Kidney (tissue), 13 donors: ENCODE measurements at regions not wholly inside any gene's neighbourhood (a gene's known extent, or its start where the extent isn't known, plus 50 kb on each side); places are given as distances from the start of the nearest gene placed in this dataset.
"Not testable (repeated sequence)": the region's sequence is repeated elsewhere in the genome, so short reads cannot be mapped to it uniquely, and the experiment has no call there.

ENCODE experiments used
- DNase-seq, 5 donors: peaks; one replicate each; pipeline ENCODE4 v3.0.0-alpha.2; 2013 to 2020
- FAIRE-seq: peaks from 2 replicates; lab custom pipeline; 2012; peaks lifted over from hg19 to GRCh38; lab: Jason Lieb, UNC
- H3K27ac ChIP-seq, 2 donors: one replicate each; pipeline ENCODE4 v1.7.0; 2013; ENCODE audit warnings: low read depth in 2 of 2, low read length in 2 of 2, inconsistent platforms in 1 of 2
- H3K27me3 ChIP-seq: one replicate; pipeline ENCODE4 v1.7.1; 2013; ENCODE audit warnings: low read length, inconsistent platforms; ENCODE audit not compliant: control insufficient read depth, insufficient read depth
- H3K36me3 ChIP-seq, 3 donors: one replicate each; pipeline versions ENCODE4 v1.7.0 to v1.7.1; 2013; ENCODE audit warnings: low read length in 3 of 3, control low read depth in 1 of 3, inconsistent platforms in 1 of 3; ENCODE audit not compliant: insufficient read depth in 3 of 3, control insufficient read depth in 2 of 3
- H3K4me1 ChIP-seq, 3 donors: one replicate each; pipeline versions ENCODE4 v1.7.0 to v1.7.1; 2013; ENCODE audit warnings: low read length in 3 of 3, inconsistent platforms in 1 of 3, low read depth in 1 of 3; ENCODE audit not compliant: control insufficient read depth in 2 of 3, insufficient read depth in 2 of 3
- H3K4me3 ChIP-seq, 3 donors: one replicate each; pipeline versions ENCODE4 v1.7.0 to v1.8.1; 2013; ENCODE audit warnings: low read length in 3 of 3, control low read depth in 1 of 3, inconsistent platforms in 1 of 3
- H3K9ac ChIP-seq, 3 donors: one replicate each; pipeline versions ENCODE4 v1.7.0 to v1.7.1; 2013; ENCODE audit warnings: low read length in 3 of 3, control low read depth in 1 of 3, inconsistent platforms in 1 of 3
- H3K9me3 ChIP-seq, 3 donors: one replicate each; pipeline versions ENCODE4 v1.7.0 to v1.7.1; 2013; ENCODE audit warnings: low read length in 3 of 3, control low read depth in 1 of 3, inconsistent platforms in 1 of 3; ENCODE audit not compliant: control insufficient read depth in 2 of 3, insufficient read depth in 1 of 3
- intact Hi-C: fragments of 100-400 bp; cut with DNase I; formaldehyde crosslinking; loops from one replicate; pipeline ENCODE4 v1.11.1; 2022
- TF ChIP-seq, protein P1 (sequence below): IDR thresholded peaks from 3 replicates; pipeline ENCODE4 v1.5.1; 2012; ENCODE audit warnings: mild to moderate bottlenecking, moderate library complexity, borderline replicate concordance; ENCODE audit not compliant: insufficient read depth; ENCODE audit errors: extremely low read depth
- donor health status: control.
- donor health status: control.
- donor health status: control.
- donor health status: control.
- donor health status: control.
- donor health status: DM: yes; HTN: yes; CAD: no.
- donor health status: Normal renal cell carcinoma (clear cell type).

- TF ChIP-seq, protein P1, sequence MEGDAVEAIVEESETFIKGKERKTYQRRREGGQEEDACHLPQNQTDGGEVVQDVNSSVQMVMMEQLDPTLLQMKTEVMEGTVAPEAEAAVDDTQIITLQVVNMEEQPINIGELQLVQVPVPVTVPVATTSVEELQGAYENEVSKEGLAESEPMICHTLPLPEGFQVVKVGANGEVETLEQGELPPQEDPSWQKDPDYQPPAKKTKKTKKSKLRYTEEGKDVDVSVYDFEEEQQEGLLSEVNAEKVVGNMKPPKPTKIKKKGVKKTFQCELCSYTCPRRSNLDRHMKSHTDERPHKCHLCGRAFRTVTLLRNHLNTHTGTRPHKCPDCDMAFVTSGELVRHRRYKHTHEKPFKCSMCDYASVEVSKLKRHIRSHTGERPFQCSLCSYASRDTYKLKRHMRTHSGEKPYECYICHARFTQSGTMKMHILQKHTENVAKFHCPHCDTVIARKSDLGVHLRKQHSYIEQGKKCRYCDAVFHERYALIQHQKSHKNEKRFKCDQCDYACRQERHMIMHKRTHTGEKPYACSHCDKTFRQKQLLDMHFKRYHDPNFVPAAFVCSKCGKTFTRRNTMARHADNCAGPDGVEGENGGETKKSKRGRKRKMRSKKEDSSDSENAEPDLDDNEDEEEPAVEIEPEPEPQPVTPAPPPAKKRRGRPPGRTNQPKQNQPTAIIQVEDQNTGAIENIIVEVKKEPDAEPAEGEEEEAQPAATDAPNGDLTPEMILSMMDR: no peak
These were observed 150.5 kb upstream of the FOXD4L5 start for GRCh38 chr9:65435464-65435863.

GRCh38 chr9:65432722-65433323 lies 147.8 kb upstream of the FOXD4L5 start:
- Histone ChIP-seq H3K4me3 (no peak overlapping the region), H3K27ac (no peak overlapping the region), H3K27me3 (no peaks in the 10 kb centered on the region), H3K9me3 (peaks cover 0 to 10% (median 0%) of the 10 kb centered on the region in 3 donors), H3K4me1 (no peaks in the 10 kb centered on the region), H3K9ac (no peak overlapping the region), H3K36me3 (no peaks in the 10 kb centered on the region)
- DNase-seq (no peak), FAIRE-seq (no peak)
- intact Hi-C loops: no loop called here
- TF ChIP-seq, protein P1: no peak

More at GRCh38 chr9:65435464-65435863, 150.5 kb upstream of the FOXD4L5 start:
- intact Hi-C loops: no loop called here
- Histone ChIP-seq H3K9me3 (peaks cover 0 to 10% (median 0%) of the 10 kb centered on the region in 3 donors), H3K4me1 (no peaks in the 10 kb centered on the region), H3K27ac (no peak overlapping the region), H3K9ac (no peak overlapping the region), H3K36me3 (no peaks in the 10 kb centered on the region), H3K27me3 (no peaks in the 10 kb centered on the region), H3K4me3 (no peak overlapping the region)
- DNase-seq: no peak
- no peak for FAIRE-seq

DNA sequence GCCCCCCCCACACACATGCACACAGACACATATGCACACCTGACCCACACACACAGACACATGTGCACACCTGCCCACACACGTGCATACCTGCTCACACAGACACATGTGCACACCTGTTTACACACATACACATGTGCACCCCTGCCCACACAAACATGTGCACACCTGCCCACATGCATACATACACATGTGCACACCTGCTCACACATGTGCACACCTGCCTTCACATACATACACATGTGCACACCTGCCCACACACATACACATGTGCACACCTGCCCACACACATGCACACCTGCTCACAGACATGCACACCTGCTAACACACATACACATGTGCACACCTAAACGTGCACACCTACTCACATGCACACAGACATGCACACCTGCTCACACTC lies 147.0 kb upstream of the FOXD4L5 start:
- peaks cover 0 to 6% (median 0%) of the 10 kb centered on the region in 3 donors for H3K9me3 ChIP-seq
- no peak overlapping the region for H3K4me3 ChIP-seq
- no peak overlapping the region for H3K9ac ChIP-seq
- H3K27me3 ChIP-seq: no peaks in the 10 kb centered on the region
- TF ChIP-seq, protein P1: no peak
- no peaks in the 10 kb centered on the region for H3K4me1 ChIP-seq
- DNase-seq: no peak
- FAIRE-seq: no peak
- intact Hi-C loops: no loop called here
- no peaks in the 10 kb centered on the region for H3K36me3 ChIP-seq
- H3K27ac ChIP-seq: no peak overlapping the region

DNA sequence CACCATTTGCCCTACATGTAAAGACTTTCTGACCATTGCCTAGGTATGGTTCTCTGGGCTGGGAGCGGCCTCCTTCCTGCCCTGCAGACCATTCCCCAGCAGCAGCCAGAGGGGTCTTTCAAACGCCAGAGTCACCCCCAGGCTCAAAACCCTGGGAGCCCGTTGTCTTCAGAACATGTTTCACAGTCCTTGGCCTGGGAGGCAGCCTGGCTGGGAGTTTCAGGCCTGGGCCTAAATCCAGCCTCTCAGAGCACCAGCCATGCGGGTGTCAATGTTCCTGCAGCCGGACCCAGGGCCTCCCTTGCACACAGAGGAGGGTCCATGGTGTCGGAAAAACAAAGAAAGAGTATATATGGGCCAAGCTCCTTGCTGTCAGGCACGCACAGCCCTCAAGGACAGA lies 145.2 kb upstream of the FOXD4L5 start:
- no peak for FAIRE-seq
- intact Hi-C loops: no loop called here

DNA sequence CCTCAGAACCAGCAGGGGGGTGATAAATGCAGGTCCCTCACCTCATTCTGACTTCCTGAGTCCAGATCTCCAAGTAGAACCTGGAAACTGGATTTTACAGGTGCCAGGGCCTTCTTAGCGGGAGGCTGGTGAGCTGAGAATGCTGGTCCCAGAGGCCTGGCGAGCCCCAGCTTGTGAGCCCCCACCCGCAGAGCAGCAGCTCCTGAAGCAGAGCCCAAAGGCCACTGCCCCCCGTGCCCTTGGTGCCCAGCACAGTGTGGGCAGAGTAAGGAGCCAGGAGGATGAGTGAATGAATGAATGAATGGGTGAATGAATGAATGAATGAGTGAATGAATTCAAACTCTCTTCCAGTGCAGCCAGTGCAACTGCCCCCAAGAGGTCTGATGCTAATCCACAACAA lies 142.4 kb upstream of the FOXD4L5 start:
- H3K4me1 ChIP-seq, H3K27ac ChIP-seq, intact Hi-C loops, FAIRE-seq, H3K4me3 ChIP-seq, H3K36me3 ChIP-seq, H3K9ac ChIP-seq, H3K9me3 ChIP-seq, DNase-seq, H3K27me3 ChIP-seq: not testable (repeated sequence)

More for the DNA sequence above, 145.2 kb upstream of the FOXD4L5 start:
- Histone ChIP-seq H3K4me3 (no peak overlapping the region), H3K9me3 (peaks cover 0 to 9% (median 0%) of the 10 kb centered on the region in 3 donors), H3K4me1 (no peaks in the 10 kb centered on the region), H3K27ac (no peak overlapping the region), H3K9ac (no peak overlapping the region), H3K27me3 (no peaks in the 10 kb centered on the region), H3K36me3 (no peaks in the 10 kb centered on the region)
- TF ChIP-seq, protein P1: no peak
- no peak for DNase-seq

DNA sequence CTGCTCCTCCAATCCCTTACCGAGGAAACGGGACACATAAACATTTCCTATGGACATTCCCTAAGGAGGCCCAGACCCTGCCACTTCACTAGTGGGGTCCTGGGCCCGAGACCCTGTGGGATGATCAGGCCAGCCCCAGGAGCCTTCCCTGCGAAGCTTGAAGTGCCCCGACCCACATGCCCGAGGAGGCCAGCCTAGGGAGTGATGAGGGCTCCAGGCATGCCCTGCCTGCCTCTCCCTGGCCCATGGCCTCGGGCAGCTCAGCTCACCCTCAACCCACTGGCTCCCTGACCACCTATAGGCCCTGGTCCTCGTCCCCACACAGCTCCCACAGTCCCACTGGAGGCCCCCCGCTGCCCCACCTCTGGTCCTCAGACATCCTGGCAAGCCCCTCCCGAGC lies 141.8 kb upstream of the FOXD4L5 start:
- H3K9ac ChIP-seq, intact Hi-C loops, FAIRE-seq, DNase-seq, H3K9me3 ChIP-seq, H3K27me3 ChIP-seq, H3K36me3 ChIP-seq, H3K4me3 ChIP-seq, H3K27ac ChIP-seq, H3K4me1 ChIP-seq: not testable (repeated sequence)
